ENCODE measurements at regions not wholly inside any gene's neighbourhood (a gene's known extent, or its start where the extent isn't known, plus 50 kb on each side); places are given as distances from the start of the nearest gene placed in this dataset.

GRCh38 chr9:16258191-16258590 is 612.3 kb downstream of the BNC2 start:
- no peak overlapping the region for H3K27ac ChIP-seq (ENCODE audit: control insufficient read depth, insufficient read depth, low read length)
- H3K9ac ChIP-seq (ENCODE audit: control insufficient read depth, extremely low read depth, insufficient read depth, low read length), result no peak overlapping the region
- no peak for FAIRE-seq
- H3K36me3 ChIP-seq (ENCODE audit: control insufficient read depth in 2 of 2, extremely low read depth in 1 of 2, insufficient read depth in 2 of 2, low read length in 2 of 2), result no peaks in the 10 kb centered on the region
- no peak overlapping the region for H3K4me2 ChIP-seq (ENCODE audit: control insufficient read depth, extremely low read depth, insufficient read depth, low read depth, low read length)
- no peaks in the 10 kb centered on the region for H4K20me1 ChIP-seq (ENCODE audit: control insufficient read depth, extremely low read depth, insufficient read depth, low read length)
- no peaks in the 10 kb centered on the region for H3K79me2 ChIP-seq (ENCODE audit: control insufficient read depth, insufficient read depth, low read length)
- H3K27me3 ChIP-seq (ENCODE audit: control insufficient read depth, extremely low read depth, insufficient read depth, low read length), result peaks cover 3% of the 10 kb centered on the region
- H3K4me1 ChIP-seq (ENCODE audit: control insufficient read depth, extremely low read depth, insufficient read depth, low read length), result no peaks in the 10 kb centered on the region
- dilution Hi-C loops (cut with MboI; ENCODE audit: extremely low pct_ligation_motif_present, low sequenced_read_pairs), result no loop called here
- H3K9me3 ChIP-seq (ENCODE audit: control insufficient read depth, low read depth, low read length), result no peaks in the 10 kb centered on the region
- no peak overlapping the region for H2AFZ ChIP-seq (ENCODE audit: control insufficient read depth, low read length)
- no peaks in the 10 kb centered on the region for H3K9me1 ChIP-seq (ENCODE audit: control insufficient read depth, extremely low read depth, insufficient read depth, low read length)
- no peak for DNase-seq (ENCODE audit: low read depth, low spot score)
- no peak overlapping the region for H3K4me3 ChIP-seq (ENCODE audit: control insufficient read depth in 2 of 3, extremely low read depth in 1 of 3, insufficient read depth in 2 of 3, low read depth in 1 of 3, low read length in 3 of 3)
- no peak for TF ChIP-seq CTCF (optimal IDR thresholded peaks at IDR 0.05 in 1 of 3, IDR thresholded peaks at IDR 0.05 in 1 of 3, conservative IDR thresholded peaks at IDR 0.05 in 1 of 3; ENCODE audit: extremely low read depth in 1 of 3, insufficient read depth in 2 of 3, low read length in 3 of 3)
- TF ChIP-seq EZH2 (IDR thresholded peaks at IDR 0.05; ENCODE audit: low read length), result no peak

- H3K9me3 ChIP-seq (ENCODE audit: control insufficient read depth, low read depth, low read length), result no peaks in the 10 kb centered on the region
- TF ChIP-seq CTCF (optimal IDR thresholded peaks at IDR 0.05 in 1 of 3, IDR thresholded peaks at IDR 0.05 in 1 of 3, conservative IDR thresholded peaks at IDR 0.05 in 1 of 3; ENCODE audit: extremely low read depth in 1 of 3, insufficient read depth in 2 of 3, low read length in 3 of 3), result no peak
- no peak for TF ChIP-seq EZH2 (IDR thresholded peaks at IDR 0.05; ENCODE audit: low read length)
- H3K9ac ChIP-seq (ENCODE audit: control insufficient read depth, extremely low read depth, insufficient read depth, low read length), result no peak overlapping the region
- FAIRE-seq (no peak), DNase-seq (ENCODE audit: low read depth, low spot score) (no peak)
- H3K4me2 ChIP-seq (ENCODE audit: control insufficient read depth, extremely low read depth, insufficient read depth, low read depth, low read length), result no peak overlapping the region
- dilution Hi-C loops (cut with MboI; ENCODE audit: extremely low pct_ligation_motif_present, low sequenced_read_pairs), result no loop called here
- H4K20me1 ChIP-seq (ENCODE audit: control insufficient read depth, extremely low read depth, insufficient read depth, low read length), result no peaks in the 10 kb centered on the region
- H3K79me2 ChIP-seq (ENCODE audit: control insufficient read depth, insufficient read depth, low read length), result no peaks in the 10 kb centered on the region
- H3K36me3 ChIP-seq (ENCODE audit: control insufficient read depth in 2 of 2, extremely low read depth in 1 of 2, insufficient read depth in 2 of 2, low read length in 2 of 2), result no peaks in the 10 kb centered on the region
- no peaks in the 10 kb centered on the region for H3K4me1 ChIP-seq (ENCODE audit: control insufficient read depth, extremely low read depth, insufficient read depth, low read length)
- peaks cover 3% of the 10 kb centered on the region for H3K27me3 ChIP-seq (ENCODE audit: control insufficient read depth, extremely low read depth, insufficient read depth, low read length)
- H3K9me1 ChIP-seq (ENCODE audit: control insufficient read depth, extremely low read depth, insufficient read depth, low read length), result no peaks in the 10 kb centered on the region
- H2AFZ ChIP-seq (ENCODE audit: control insufficient read depth, low read length), result no peak overlapping the region
- H3K4me3 ChIP-seq (ENCODE audit: control insufficient read depth in 2 of 3, extremely low read depth in 1 of 3, insufficient read depth in 2 of 3, low read depth in 1 of 3, low read length in 3 of 3), result no peak overlapping the region
- no peak overlapping the region for H3K27ac ChIP-seq (ENCODE audit: control insufficient read depth, insufficient read depth, low read length)
Measured at GRCh38 chr9:16258708-16259107, 611.8 kb downstream of the BNC2 start.
